Tibial nerve (tissue), 3 donors: ENCODE measurements at regions not wholly inside any gene's neighbourhood (a gene's known extent, or its start where the extent isn't known, plus 50 kb on each side); places are given as distances from the start of the nearest gene placed in this dataset.

Source experiments
- POLR2A ChIP-seq, 2 donors: fragments of 450-650 bp; IDR thresholded peaks; one replicate each; pipeline ENCODE4 v1.6.1; 2017; ENCODE audit warnings: antibody characterized with exemption in 2 of 2, mild to moderate bottlenecking in 2 of 2, moderate library complexity in 2 of 2
- TF ChIP-seq, protein P1 (sequence below), 5 experiments: fragments of 200-600 bp in 3 of 5; fragments of 450-650 bp in 2 of 5; sonication (generic) in 3 of 5; IDR thresholded peaks; one replicate each; pipeline ENCODE4 v1.5.1; 2016 to 2019; ENCODE audit warnings: antibody characterized with exemption in 5 of 5, mild to moderate bottlenecking in 3 of 5, moderate library complexity in 2 of 5

DNA sequence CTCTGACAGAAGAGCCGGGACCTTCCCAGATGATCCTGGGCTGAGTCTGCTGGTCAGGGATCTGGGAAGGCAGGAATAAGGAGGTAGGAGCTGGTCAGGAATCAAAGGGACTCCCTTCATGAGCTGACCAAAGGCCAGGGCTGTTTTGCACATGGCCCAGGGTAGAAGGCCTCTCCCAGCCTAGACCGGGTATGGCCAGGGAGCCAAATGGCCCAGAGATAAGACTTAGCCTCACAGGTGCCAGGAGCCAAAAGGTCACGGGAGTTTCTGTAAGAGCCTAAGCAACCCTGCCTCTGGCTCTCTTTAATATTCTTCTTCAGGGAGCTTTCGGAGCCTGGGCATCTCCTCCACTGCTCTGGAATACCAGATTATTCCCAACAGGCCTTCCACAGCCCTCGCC lies 191.3 kb upstream of the PWP1 start:
- TF ChIP-seq POLR2A (IDR thresholded peaks at IDR 0.05) = no peak
- TF ChIP-seq, protein P1, sequence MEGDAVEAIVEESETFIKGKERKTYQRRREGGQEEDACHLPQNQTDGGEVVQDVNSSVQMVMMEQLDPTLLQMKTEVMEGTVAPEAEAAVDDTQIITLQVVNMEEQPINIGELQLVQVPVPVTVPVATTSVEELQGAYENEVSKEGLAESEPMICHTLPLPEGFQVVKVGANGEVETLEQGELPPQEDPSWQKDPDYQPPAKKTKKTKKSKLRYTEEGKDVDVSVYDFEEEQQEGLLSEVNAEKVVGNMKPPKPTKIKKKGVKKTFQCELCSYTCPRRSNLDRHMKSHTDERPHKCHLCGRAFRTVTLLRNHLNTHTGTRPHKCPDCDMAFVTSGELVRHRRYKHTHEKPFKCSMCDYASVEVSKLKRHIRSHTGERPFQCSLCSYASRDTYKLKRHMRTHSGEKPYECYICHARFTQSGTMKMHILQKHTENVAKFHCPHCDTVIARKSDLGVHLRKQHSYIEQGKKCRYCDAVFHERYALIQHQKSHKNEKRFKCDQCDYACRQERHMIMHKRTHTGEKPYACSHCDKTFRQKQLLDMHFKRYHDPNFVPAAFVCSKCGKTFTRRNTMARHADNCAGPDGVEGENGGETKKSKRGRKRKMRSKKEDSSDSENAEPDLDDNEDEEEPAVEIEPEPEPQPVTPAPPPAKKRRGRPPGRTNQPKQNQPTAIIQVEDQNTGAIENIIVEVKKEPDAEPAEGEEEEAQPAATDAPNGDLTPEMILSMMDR (IDR thresholded peaks at IDR 0.05) = no peak
